AG09319 (cell line): ENCODE measurements at regions not wholly inside any gene's neighbourhood (a gene's known extent, or its start where the extent isn't known, plus 50 kb on each side); places are given as distances from the start of the nearest gene placed in this dataset.

Source experiments
- DNase-seq: peaks from one replicate; pipeline ENCODE4 v3.0.0-alpha.2; 2010; ENCODE audit warnings: low read depth; ENCODE audit errors: extremely low read depth
- CTCF ChIP-seq: IDR thresholded peaks from 2 replicates; pipeline ENCODE4 v1.5.1; 2011; ENCODE audit warnings: low read depth, mild to moderate bottlenecking, inconsistent platforms, low read length, moderate library complexity

GRCh38 chr4:1533501-1534064 is 127.3 kb upstream of the NKX1-1 start:
- TF ChIP-seq CTCF: no peak
- no peak for DNase-seq

- no peak for DNase-seq
- TF ChIP-seq CTCF: no peak
These were observed 126.5 kb upstream of the NKX1-1 start for GRCh38 chr4:1532549-1533395.

GRCh38 chr4:1531683-1532548 is 125.7 kb upstream of the NKX1-1 start:
- no peak for DNase-seq
- no peak for TF ChIP-seq CTCF

- no peak for DNase-seq
- TF ChIP-seq CTCF: no peak
These were observed 124.1 kb upstream of the NKX1-1 start for GRCh38 chr4:1530356-1530755.

GRCh38 chr4:1524761-1525160 is 118.5 kb upstream of the NKX1-1 start:
- no peak for DNase-seq
- TF ChIP-seq CTCF: no peak

GRCh38 chr4:1523907-1524636 is 117.8 kb upstream of the NKX1-1 start:
- no peak for TF ChIP-seq CTCF
- DNase-seq: no peak
